Activated CD4-positive, alpha-beta T cell treated with anti-CD3 and anti-CD28 coated beads, Interleukin-2, Interleukin-4, amounts not matched to agents 100 ng/mL and 50 ng/mL, durations not matched to agents 16 hours and 8 hours (primary cell): ENCODE measurements at regions not wholly inside any gene's neighbourhood (a gene's known extent, or its start where the extent isn't known, plus 50 kb on each side); places are given as distances from the start of the nearest gene placed in this dataset.
"Not testable (repeated sequence)": the region's sequence is repeated elsewhere in the genome, so short reads cannot be mapped to it uniquely, and the experiment has no call there.

Source experiments
- DNase-seq: peaks from one replicate; pipeline ENCODE4 v3.0.0-alpha.2; 2020; ENCODE audit warnings: low spot score

DNA sequence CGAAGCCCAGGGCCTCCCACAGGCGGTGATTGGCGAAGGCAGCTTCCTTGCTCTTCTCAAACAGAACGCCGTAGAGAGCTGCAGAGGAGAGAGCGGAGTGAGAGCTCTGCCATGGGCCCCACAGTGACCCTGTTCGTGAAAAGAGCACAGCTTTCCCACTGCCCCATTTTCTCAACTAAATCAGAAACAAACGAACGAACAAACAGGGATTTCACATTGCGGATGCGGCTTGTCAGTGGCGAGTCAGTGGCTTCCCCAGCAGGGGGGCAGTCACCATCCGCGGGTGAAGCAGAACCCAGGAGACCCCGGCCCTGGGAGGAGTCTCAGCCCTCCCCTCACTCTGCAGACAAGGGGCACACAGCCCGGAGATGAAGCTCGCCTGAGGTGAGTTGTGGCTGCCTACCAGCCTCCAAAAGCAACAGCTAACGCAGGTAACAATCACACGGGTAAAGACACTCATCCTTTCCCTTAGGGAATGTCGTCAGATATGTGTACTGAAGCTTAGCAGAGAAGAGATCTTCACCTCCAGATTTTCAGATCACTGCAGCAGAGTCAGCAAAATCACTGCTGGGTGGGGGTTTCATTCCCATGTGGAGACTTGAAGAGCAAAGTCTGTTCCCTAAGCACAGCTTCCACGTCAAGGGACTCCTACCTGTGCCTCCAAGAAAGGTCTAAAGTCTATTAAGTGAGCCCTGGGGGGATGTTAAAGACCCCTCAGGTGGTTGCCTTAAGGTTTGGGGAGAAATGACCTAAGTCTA is 51.2 kb upstream of the GPR31 start:
- DNase-seq: no peak

GRCh38 chr6:167209577-167209975 is 51.8 kb upstream of the GPR31 start:
- no peak for DNase-seq

GRCh38 chr6:167210375-167211294 is 52.9 kb upstream of the GPR31 start:
- DNase-seq: no peak

- DNase-seq: no peak
Observed at GRCh38 chr6:167211295-167211648, 53.5 kb upstream of the GPR31 start.

- DNase-seq: no peak
Observed at GRCh38 chr6:167211881-167212712, 54.3 kb upstream of the GPR31 start.

DNA sequence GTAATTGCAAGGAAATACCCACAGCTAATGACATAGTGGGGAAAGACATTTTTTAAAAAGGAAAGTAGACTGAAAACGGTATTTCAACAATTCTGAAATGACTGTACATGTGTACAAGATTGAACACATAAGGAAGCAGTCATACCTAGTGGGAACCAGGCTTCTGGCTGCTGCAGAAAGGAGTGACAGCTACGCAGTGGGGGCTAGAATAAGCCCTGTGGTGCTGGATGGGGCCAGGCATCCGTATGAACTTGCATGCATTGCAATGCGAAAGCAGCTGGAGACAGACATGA is 54.9 kb upstream of the GPR31 start:
- peak; percentile 45 for DNase-seq

DNA sequence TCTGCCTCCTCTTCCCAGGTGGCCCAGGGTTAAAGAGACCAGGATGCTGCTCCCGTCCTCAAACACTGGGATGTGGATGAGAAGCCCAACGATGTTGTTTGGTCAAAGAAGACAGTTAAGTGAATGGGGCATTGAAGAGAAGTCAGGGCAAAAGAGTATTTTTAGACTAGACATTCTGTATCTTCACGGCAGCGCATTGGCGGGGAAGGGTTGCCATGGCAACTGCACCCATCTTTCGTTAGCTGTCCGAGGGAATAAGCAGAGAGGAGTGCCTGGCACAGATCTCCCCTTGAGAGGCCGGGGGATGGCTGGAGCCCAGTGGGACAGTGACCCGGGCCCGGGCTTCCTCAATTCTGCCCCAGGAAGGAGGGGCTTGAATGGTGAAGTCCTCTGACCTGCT is 56.4 kb upstream of the GPR31 start:
- no peak for DNase-seq

DNA sequence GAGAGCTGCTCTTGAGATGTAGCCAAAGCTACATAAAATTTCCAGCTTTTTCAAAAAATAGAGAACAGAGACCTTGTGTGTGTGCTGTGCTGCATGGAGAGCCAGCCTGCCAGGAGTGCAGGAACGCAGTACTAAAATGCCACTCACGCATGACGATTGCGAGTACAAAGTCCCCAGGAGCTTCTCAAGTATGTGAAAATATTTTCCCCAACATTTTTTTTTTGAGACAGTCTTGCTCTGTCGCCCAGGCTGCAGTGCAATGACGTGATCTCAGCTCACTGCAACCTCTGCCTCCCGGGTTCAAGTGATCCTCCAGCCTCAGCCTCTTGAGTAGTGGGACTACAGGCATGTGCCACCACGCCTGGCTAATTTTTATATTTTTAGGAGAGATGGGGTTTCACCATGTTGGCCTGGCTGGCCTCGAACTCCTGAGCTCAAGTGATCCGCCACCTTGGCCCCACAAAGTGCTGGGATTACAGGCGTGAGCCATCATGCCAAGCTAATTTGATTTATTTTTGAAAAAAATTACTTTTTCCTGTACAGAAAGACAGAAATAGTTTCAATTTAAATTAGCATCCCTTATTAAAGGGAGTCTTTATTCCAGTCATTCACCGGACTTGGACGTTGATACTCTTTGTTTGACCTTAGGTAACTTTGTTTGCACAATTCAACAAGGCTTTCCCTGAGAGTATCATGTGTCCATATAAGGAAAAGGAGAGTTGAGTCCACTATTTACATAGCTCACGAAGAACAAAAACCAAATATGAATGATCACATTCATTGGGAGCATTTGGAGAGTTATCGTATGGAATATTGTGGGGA is 57.9 kb upstream of the GPR31 start:
- DNase-seq: not testable (repeated sequence)

GRCh38 chr6:167216390-167217050 is 58.7 kb upstream of the GPR31 start:
- not testable (repeated sequence) for DNase-seq

- DNase-seq: not testable (repeated sequence)
Observed at GRCh38 chr6:167217073-167217472, 59.3 kb upstream of the GPR31 start.

- DNase-seq: peak; percentile 34
Observed at GRCh38 chr6:167217951-167218759, 60.4 kb upstream of the GPR31 start.

GRCh38 chr6:167219079-167219478 is 61.3 kb upstream of the GPR31 start:
- DNase-seq: not testable (repeated sequence)

GRCh38 chr6:167219967-167220512 is 62.3 kb upstream of the GPR31 start:
- no peak for DNase-seq

GRCh38 chr6:167221400-167222201 is 63.8 kb upstream of the GPR31 start:
- no peak for DNase-seq

GRCh38 chr6:167225566-167226382 is 65.3 kb upstream of the UNC93A start:
- DNase-seq: not testable (repeated sequence)

GRCh38 chr6:167226383-167226685 is 64.8 kb upstream of the UNC93A start:
- no peak for DNase-seq

- no peak for DNase-seq
Observed at GRCh38 chr6:167226791-167227190, 64.3 kb upstream of the UNC93A start.

DNA sequence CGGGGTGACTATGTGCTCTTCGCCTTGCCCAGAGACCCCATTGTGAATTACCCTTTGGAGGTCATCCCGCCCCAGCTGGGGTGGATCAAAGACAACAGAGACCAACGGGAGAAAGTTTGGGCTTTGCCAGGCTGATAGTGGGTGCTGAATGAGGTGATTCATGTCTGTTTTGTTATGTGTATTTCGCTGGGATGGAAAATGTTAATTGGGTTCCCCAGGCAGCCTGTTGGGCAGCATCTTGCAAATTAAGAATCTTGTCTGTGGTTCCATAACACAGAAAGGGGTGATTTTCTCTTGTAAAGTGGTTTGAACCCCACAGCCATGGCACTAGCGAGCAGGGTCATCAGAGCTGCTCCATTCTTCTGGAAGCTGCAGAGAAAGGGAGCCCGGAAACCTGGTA is 63.1 kb upstream of the UNC93A start:
- no peak for DNase-seq
